ENCODE measurements at regions not wholly inside any gene's neighbourhood (a gene's known extent, or its start where the extent isn't known, plus 50 kb on each side); places are given as distances from the start of the nearest gene placed in this dataset.

DNA sequence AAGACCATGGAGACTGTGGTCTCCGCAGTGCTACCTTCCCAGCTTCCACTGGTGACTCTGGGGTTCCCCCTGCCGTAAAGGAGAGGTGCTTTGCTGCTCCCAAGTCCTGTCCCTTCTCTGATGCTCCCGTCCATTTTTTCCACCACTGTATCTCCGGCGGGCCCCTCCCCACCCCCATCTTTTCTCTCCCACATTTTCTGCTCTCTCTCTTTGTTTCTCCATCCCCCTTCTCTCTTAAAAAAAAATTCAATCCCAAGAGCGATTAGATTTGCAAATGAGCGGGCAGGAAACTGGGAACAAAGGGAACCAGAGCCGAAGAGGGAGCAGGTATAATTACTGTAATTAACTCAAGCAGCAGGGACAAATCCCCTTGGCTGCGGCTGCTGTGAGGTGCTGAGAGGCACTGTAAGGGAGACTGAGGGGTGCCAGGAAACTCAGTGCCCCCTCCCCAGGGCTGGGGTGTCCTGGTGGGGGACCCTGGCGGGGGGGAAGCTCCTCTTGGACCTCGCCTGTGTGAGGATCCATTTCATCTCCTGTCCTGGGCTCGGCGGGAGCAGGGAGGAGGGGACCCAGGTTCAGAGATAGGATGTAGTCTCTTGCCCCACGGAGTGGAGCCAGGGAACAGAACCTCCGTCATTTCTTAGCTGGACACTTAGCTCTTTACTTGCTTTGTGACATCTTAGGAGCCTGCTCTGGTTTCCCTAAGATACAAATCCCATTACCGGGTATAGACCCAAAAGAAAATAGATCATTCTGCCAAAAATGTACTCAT lies 140.4 kb upstream of the NRXN3 start:
- TF ChIP-seq, protein P1, sequence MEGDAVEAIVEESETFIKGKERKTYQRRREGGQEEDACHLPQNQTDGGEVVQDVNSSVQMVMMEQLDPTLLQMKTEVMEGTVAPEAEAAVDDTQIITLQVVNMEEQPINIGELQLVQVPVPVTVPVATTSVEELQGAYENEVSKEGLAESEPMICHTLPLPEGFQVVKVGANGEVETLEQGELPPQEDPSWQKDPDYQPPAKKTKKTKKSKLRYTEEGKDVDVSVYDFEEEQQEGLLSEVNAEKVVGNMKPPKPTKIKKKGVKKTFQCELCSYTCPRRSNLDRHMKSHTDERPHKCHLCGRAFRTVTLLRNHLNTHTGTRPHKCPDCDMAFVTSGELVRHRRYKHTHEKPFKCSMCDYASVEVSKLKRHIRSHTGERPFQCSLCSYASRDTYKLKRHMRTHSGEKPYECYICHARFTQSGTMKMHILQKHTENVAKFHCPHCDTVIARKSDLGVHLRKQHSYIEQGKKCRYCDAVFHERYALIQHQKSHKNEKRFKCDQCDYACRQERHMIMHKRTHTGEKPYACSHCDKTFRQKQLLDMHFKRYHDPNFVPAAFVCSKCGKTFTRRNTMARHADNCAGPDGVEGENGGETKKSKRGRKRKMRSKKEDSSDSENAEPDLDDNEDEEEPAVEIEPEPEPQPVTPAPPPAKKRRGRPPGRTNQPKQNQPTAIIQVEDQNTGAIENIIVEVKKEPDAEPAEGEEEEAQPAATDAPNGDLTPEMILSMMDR (IDR thresholded peaks at IDR 0.05), result no peak
- no peak for TF ChIP-seq POLR2A (IDR thresholded peaks at IDR 0.05)

Measured in adrenal gland (tissue), 5 donors.